Neural cell (in vitro differentiated cells): ENCODE measurements at regions not wholly inside any gene's neighbourhood (a gene's known extent, or its start where the extent isn't known, plus 50 kb on each side); places are given as distances from the start of the nearest gene placed in this dataset.

Experiments used
- H2AFZ ChIP-seq: fragments of 200-600, 300-800 bp; sonication (generic), shearing (Covaris generic); 2 replicates; pipeline ENCODE4 v1.6.0; 2014; ENCODE audit warnings: low read depth, mild to moderate bottlenecking, antibody characterized with exemption, low read length, moderate library complexity
- H3F3A ChIP-seq: fragments of 200-600 bp; shearing (Covaris generic); 2 replicates; pipeline ENCODE4 v1.6.1; 2016; ENCODE audit warnings: mild to moderate bottlenecking, moderate library complexity, mixed read lengths, antibody characterized with exemption, low read length; ENCODE audit not compliant: insufficient read depth, poor library complexity, severe bottlenecking
- H3K27ac ChIP-seq: fragments of 200-600, 300-800 bp; sonication (generic), shearing (Covaris generic); 2 replicates; pipeline ENCODE4 v1.5.1; 2014; ENCODE audit warnings: mild to moderate bottlenecking, low read length, moderate library complexity
- H3K27me3 ChIP-seq: fragments of 300-800, 200-600 bp; sonication (generic), shearing (Covaris generic); 2 replicates; pipeline ENCODE4 v1.6.0; 2014; ENCODE audit warnings: mild to moderate bottlenecking, low read depth, low read length, moderate library complexity; ENCODE audit not compliant: insufficient read depth
- H3K36me3 ChIP-seq: fragments of 300-800, 200-600 bp; sonication (generic), shearing (Covaris generic); 2 replicates; pipeline ENCODE4 v1.5.1; 2014; ENCODE audit warnings: mild to moderate bottlenecking, antibody characterized with exemption, low read length, moderate library complexity; ENCODE audit not compliant: insufficient read depth
- H3K4me2 ChIP-seq: fragments of 300-800, 200-600 bp; sonication (generic), shearing (Covaris generic); 2 replicates; pipeline ENCODE4 v1.6.0; 2014; ENCODE audit warnings: mild to moderate bottlenecking, low read length
- H3K4me3 ChIP-seq: fragments of 300-800, 200-600 bp; sonication (generic), shearing (Covaris generic); 2 replicates; pipeline ENCODE4 v1.5.1; 2014; ENCODE audit warnings: mild to moderate bottlenecking, low read length, moderate library complexity
- H3K79me2 ChIP-seq: fragments of 200-600 bp; shearing (Covaris generic); replicated peaks from 2 replicates; pipeline ENCODE4 v1.6.0; 2014; ENCODE audit warnings: mild to moderate bottlenecking, low read length, moderate library complexity; ENCODE audit not compliant: insufficient read depth
- H3K9ac ChIP-seq: fragments of 300-800, 200-600 bp; sonication (generic), shearing (Covaris generic); 2 replicates; pipeline ENCODE4 v1.6.1; 2016; ENCODE audit warnings: mild to moderate bottlenecking, low read length, mixed read lengths
- H3K9me2 ChIP-seq: fragments of 200-600 bp; shearing (Covaris generic); 2 replicates; pipeline ENCODE4 v1.6.1; 2016; ENCODE audit warnings: mild to moderate bottlenecking, low read length, mixed read lengths; ENCODE audit not compliant: insufficient read depth
- H3K9me3 ChIP-seq: fragments of 200-600, 300-800 bp; sonication (generic), shearing (Covaris generic); 2 replicates; pipeline ENCODE4 v1.6.1; 2016; ENCODE audit warnings: mild to moderate bottlenecking, mixed run types, low read length, moderate library complexity, mixed read lengths
- H4K20me1 ChIP-seq: fragments of 200-600 bp; shearing (Covaris generic); 2 replicates; pipeline ENCODE4 v1.6.1; 2016; ENCODE audit warnings: mild to moderate bottlenecking, mixed run types; ENCODE audit not compliant: insufficient read depth
- CTCF ChIP-seq: fragments of 450-650 bp; IDR thresholded peaks from 2 replicates; pipeline ENCODE4 v1.5.1; 2014; ENCODE audit warnings: antibody characterized with exemption, mild to moderate bottlenecking, moderate library complexity; ENCODE audit not compliant: poor library complexity, severe bottlenecking
- EP300 ChIP-seq: fragments of 450-650 bp; conservative IDR thresholded peaks from 2 replicates; pipeline ENCODE4 v1.6.1; 2014; ENCODE audit warnings: antibody characterized with exemption, mild to moderate bottlenecking, moderate library complexity; ENCODE audit not compliant: poor library complexity, severe bottlenecking
- EZH2 ChIP-seq: fragments of 200-600, 300-800 bp; shearing (Covaris generic), sonication (generic); IDR thresholded peaks from 2 replicates; pipeline ENCODE4 v1.6.1; 2014; ENCODE audit warnings: antibody characterized with exemption, low read length, borderline replicate concordance, mild to moderate bottlenecking; ENCODE audit not compliant: insufficient read depth, poor library complexity, severe bottlenecking
- MXI1 ChIP-seq: fragments of 450-650 bp; conservative IDR thresholded peaks from 2 replicates; pipeline ENCODE4 v1.6.1; 2014; ENCODE audit warnings: antibody characterized with exemption, mild to moderate bottlenecking; ENCODE audit not compliant: poor library complexity, severe bottlenecking
- POLR2AphosphoS5 ChIP-seq: IDR thresholded peaks from 2 replicates; pipeline ENCODE4 v1.6.1; 2012
- RAD21 ChIP-seq: fragments of 450-650 bp; conservative IDR thresholded peaks from 2 replicates; pipeline ENCODE4 v1.6.1; 2014; ENCODE audit warnings: antibody characterized with exemption, mild to moderate bottlenecking, moderate library complexity
- REST ChIP-seq: IDR thresholded peaks from 2 replicates; pipeline ENCODE4 v1.6.1; 2012; ENCODE audit warnings: borderline replicate concordance
- SMC3 ChIP-seq: fragments of 450-650 bp; conservative IDR thresholded peaks from 2 replicates; pipeline ENCODE4 v1.6.1; 2014; ENCODE audit warnings: antibody characterized with exemption, mild to moderate bottlenecking, moderate library complexity; ENCODE audit not compliant: poor library complexity
- TAF1 ChIP-seq: IDR thresholded peaks from 2 replicates; pipeline ENCODE4 v1.6.1; 2012; ENCODE audit warnings: low read depth

GRCh38 chr20:40343390-40343789, 345.6 kb downstream of the MAFB start:
- Histone ChIP-seq H4K20me1 (no peaks in the 10 kb centered on the region), H3K4me3 (no peak overlapping the region), H3F3A (no peaks in the 10 kb centered on the region), H3K79me2 (no peaks in the 10 kb centered on the region), H3K9me2 (no peaks in the 10 kb centered on the region), H3K36me3 (no peaks in the 10 kb centered on the region), H3K27me3 (peaks cover 22% of the 10 kb centered on the region), H3K9me3 (no peaks in the 10 kb centered on the region), H3K27ac (no peak overlapping the region), H2AFZ (no peak overlapping the region), H3K4me2 (no peak overlapping the region), H3K9ac (no peak overlapping the region)
- TF ChIP-seq MXI1, result no peak
- TF ChIP-seq EZH2, result no peak
- no peak for TF ChIP-seq EP300
- no peak for TF ChIP-seq CTCF
- TF ChIP-seq POLR2AphosphoS5, result no peak
- TF ChIP-seq SMC3, result no peak
- no peak for TF ChIP-seq RAD21
- no peak for TF ChIP-seq TAF1
- TF ChIP-seq REST, result no peak

GRCh38 chr20:40341561-40341960, 347.5 kb downstream of the MAFB start:
- Histone ChIP-seq H4K20me1 (no peaks in the 10 kb centered on the region), H3K4me3 (no peak overlapping the region), H3K36me3 (no peaks in the 10 kb centered on the region), H2AFZ (no peak overlapping the region), H3K27me3 (peaks cover 28% of the 10 kb centered on the region), H3K4me2 (no peak overlapping the region), H3K9me2 (no peaks in the 10 kb centered on the region), H3F3A (no peaks in the 10 kb centered on the region), H3K27ac (no peak overlapping the region), H3K9ac (no peak overlapping the region), H3K9me3 (no peaks in the 10 kb centered on the region), H3K79me2 (no peaks in the 10 kb centered on the region)
- TF ChIP-seq TAF1, result no peak
- TF ChIP-seq SMC3, result no peak
- no peak for TF ChIP-seq CTCF
- TF ChIP-seq RAD21, result no peak
- TF ChIP-seq EP300, result no peak
- no peak for TF ChIP-seq EZH2
- TF ChIP-seq POLR2AphosphoS5, result no peak
- TF ChIP-seq MXI1, result no peak
- TF ChIP-seq REST, result no peak
